GM18502 (cell line): ENCODE measurements at regions not wholly inside any gene's neighbourhood (a gene's known extent, or its start where the extent isn't known, plus 50 kb on each side); places are given as distances from the start of the nearest gene placed in this dataset.
"Not testable (repeated sequence)": the region's sequence is repeated elsewhere in the genome, so short reads cannot be mapped to it uniquely, and the experiment has no call there.

ENCODE experiments used
- ATAC-seq: cut with Tn5 transposase; IDR thresholded peaks from one replicate; pipeline ENCODE4 v1.9.1; 2021; ENCODE audit warnings: mild to moderate bottlenecking; ENCODE audit not compliant: unreplicated experiment, poor library complexity

DNA sequence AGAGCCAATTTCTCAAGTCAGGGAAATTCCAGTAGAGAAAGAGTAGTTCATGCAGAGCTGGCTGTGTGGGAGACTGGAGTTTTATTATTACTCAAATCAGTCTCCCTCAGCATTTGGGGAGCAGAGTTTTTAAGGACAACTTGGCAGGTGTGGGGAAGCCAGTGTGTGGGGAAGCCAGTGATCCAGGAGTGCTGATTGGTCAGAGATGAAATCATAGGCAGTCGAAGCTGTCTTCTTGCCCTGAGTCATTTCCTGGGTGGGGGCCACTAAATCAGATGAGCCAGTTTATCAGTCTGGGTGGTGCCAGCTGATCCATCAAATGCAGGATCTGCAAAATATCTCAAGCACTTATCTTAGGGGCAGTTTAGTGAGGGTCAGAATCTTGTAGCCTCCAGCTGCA, 194.6 kb upstream of the NRG3 start:
- no peak for ATAC-seq

GRCh38 chr10:81688459-81688858, 186.5 kb upstream of the NRG3 start:
- no peak for ATAC-seq

- ATAC-seq, result no peak
These were observed 178.2 kb upstream of the NRG3 start for GRCh38 chr10:81696609-81697388.

DNA sequence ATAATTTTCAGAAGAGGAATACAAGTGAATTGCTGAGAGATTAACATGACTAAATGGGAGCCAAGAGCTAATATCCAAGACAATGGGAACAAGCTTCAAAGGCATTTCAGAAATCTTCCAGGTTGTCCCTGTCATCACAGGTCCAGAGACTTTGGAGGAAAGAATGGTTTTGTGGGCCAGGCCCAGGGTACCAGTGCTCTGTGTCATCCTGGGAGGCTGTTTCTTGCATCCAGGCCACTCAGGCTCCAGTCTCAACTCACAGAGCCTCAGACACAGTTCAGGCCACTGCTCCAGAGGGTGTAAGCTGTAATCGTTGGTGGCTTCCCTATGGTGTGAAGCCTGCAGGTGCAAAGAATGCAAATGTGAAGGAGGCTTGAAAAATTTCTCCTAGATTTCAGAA, 170.4 kb upstream of the NRG3 start:
- ATAC-seq, result no peak

GRCh38 chr10:81708416-81708815, 166.6 kb upstream of the NRG3 start:
- ATAC-seq, result no peak

DNA sequence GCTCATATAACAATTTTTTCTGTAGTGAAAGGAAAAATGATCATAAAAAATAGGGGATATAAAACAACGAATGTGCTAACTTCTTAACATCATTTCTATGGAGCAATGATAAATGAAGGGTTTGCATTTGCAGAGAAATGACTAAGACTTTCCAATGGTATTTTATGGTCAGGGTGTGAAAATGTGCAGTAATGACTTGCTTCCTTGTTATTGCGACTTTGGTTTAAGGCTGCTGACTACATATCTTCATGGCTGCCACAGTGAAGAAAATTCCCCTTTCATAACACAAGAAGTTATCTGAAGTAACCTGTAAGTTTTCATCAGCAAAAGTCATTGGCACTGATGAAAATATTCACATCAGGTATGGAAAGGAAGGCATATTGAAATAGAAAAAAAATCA, 166.1 kb upstream of the NRG3 start:
- ATAC-seq, result no peak

- no peak for ATAC-seq
These were observed 152.6 kb upstream of the NRG3 start for GRCh38 chr10:81722399-81722798.

DNA sequence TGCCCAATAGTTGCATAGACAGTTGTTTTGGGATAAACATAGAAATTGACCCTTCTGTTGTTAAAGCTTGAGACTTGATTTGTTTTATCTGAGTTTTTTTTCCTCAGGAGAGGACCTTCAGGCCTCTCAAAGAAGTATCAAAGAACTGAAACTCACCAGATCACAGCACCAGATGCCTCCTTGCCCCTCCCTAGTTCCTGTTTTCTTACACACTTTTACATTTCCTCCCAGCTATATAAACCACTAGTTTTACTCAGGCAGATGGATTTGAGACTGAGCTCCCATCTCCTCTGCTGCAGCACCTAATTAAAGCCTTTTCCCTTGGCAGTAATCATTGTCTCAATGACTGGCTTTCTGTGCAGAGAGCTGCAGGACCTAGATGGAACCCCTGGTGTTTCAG, 150.6 kb upstream of the NRG3 start:
- no peak for ATAC-seq

- ATAC-seq, result no peak
These were observed 149.1 kb upstream of the NRG3 start for GRCh38 chr10:81725851-81726250.

- no peak for ATAC-seq
These were observed 146.3 kb upstream of the NRG3 start for GRCh38 chr10:81728692-81729091.

DNA sequence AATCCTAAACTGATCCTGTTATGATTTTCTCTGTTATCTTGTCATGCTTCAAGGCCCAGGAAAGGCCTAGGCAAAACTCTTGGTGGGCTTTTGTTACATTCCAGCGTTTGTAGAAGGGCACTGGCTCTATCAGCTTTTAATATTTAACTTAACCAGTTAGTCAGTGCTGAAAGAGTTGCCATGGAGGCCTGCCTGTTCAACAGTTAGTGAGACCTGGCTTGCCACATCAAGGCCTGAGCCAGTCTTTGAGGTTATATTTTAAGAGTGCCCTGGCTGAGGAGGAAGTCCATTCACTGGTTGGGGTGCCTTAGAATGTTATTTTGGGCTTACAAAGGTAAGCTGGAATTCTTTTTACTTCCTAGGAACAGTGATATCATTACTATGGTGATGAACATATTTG, 144.1 kb upstream of the NRG3 start:
- no peak for ATAC-seq

DNA sequence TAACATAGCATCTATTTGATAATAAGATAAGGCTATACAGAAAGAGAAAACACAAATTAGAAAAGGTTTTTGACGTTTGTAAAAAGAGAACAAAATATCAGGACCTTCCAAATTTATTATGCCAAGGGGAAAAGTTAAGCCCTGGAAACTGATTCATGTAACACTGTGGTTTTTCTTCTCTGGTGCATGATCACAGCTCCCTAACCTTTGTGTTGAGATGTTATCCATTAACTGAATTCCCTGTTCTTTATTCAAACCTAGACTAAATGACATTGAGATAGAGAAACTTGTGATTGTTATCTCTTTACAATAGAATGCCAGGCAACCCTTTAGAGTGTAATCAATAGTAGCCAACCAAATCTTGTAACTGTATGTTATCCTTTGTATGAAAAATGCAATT, 141.5 kb upstream of the NRG3 start:
- ATAC-seq, result no peak

- not testable (repeated sequence) for ATAC-seq
These were observed 139.8 kb upstream of the NRG3 start for GRCh38 chr10:81735167-81735566.

GRCh38 chr10:81759111-81759510, 115.9 kb upstream of the NRG3 start:
- no peak for ATAC-seq

DNA sequence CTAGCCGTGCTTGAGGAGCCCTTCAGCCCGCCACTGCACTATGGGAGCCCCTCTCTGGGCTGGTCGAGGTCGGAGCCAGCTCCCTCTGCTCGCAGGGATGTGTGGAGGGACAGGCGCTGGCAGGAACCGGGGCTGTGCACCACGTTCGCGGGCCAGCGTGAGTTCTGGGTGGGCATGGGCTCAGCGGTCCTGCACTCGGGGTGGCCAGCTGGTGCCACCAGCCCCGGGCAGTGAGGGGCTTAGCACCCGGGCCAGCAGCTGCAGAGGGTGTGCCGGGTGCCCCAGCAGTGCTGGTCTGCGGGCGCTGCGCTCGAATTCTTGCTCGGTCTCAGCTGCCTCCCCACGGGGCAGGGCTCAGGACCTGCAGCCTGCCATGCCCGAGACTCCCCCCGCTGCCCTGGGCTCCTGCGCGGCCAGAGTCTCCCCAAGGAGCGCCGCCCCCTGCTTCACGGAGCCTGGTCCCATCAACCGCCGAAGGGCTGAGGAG, 90.8 kb upstream of the NRG3 start:
- no peak for ATAC-seq

- no peak for ATAC-seq
These were observed 82.3 kb upstream of the NRG3 start for GRCh38 chr10:81792729-81793128.

DNA sequence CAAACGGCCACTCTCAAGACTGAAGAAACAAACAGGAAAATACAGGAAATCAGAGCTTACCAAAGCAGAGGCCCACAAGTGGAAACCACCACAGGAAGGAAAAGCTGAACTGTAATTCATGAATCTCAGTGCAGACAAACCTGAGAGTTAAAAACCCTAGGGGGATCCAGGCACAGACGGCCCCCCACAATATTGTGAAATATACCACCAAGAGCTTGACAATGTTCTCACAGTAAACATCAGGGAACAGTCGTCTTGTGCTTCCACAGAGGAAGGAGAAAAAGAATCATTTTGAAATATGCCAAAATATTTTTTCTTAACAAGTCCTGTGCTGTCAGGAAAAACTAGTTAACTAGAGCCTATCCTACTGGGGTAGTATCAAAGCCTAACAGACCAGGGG, 68.2 kb upstream of the NRG3 start:
- no peak for ATAC-seq

DNA sequence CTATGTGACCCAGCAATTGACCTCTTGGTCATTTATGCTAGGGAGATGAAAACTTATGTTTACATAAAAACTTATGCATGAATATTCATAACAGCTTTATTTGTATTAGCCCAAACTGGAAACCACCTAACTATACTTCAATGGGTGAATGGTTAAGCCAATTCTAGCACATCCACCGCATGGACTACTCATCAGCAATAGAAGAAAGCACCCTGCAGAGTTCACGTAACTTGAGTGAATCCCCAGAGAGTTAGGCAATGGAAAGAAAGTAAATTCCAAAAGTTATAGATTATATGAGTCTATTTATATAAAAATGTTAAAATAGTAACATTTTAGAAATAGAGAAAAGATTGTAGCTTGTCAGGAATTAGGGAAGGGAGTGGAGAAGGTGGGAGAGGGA, 60.2 kb upstream of the NRG3 start:
- ATAC-seq, result no peak

DNA sequence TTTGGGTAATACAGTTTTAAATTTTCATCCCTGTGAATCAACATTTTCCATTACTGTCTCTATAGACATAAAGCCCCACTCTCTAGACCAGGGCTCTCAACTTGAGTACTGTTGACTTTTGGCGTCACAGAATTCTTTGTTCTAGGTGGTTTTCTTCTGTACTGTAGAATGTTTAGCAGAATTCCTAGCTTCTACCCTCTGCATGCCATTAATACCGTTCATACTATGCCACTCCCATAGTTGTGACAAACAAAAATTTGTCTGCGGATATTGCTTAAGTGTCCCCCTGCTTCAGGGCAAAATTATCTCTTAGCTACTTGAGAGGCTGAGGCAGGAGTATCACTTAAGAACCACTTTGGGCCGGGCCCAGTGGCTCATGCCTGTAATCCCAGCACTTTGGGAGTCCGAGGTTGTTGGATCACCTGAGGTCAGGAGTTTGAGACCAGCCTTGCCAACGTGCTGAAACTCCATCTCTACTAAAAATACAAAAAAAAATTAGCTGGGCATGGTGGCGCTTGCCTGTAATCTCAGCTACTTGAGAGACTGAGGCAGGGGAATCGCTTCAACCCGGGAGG, 57.3 kb upstream of the NRG3 start:
- ATAC-seq, result no peak

- ATAC-seq, result no peak
These were observed 54.6 kb upstream of the NRG3 start for GRCh38 chr10:81820418-81820817.
